GM12891 (cell line): ENCODE measurements at regions not wholly inside any gene's neighbourhood (a gene's known extent, or its start where the extent isn't known, plus 50 kb on each side); places are given as distances from the start of the nearest gene placed in this dataset.

Experiments
- PAX5 ChIP-seq: IDR thresholded peaks from 2 replicates; pipeline ENCODE4 v1.6.1; 2011; ENCODE audit warnings: low read length, moderate library complexity, mild to moderate bottlenecking; ENCODE audit not compliant: insufficient read depth, severe bottlenecking
- POLR2AphosphoS5 ChIP-seq: IDR thresholded peaks from 2 replicates; pipeline ENCODE4 v1.6.1; 2011; ENCODE audit warnings: low read depth, low read length, control low read depth

- TF ChIP-seq PAX5 = no peak
- no peak for TF ChIP-seq POLR2AphosphoS5
Observed at GRCh38 chr1:82165304-82165703, 364.6 kb downstream of the ADGRL2 start.
